ENCODE measurements at regions not wholly inside any gene's neighbourhood (a gene's known extent, or its start where the extent isn't known, plus 50 kb on each side); places are given as distances from the start of the nearest gene placed in this dataset.
"Not testable (repeated sequence)": the region's sequence is repeated elsewhere in the genome, so short reads cannot be mapped to it uniquely, and the experiment has no call there.

DNA sequence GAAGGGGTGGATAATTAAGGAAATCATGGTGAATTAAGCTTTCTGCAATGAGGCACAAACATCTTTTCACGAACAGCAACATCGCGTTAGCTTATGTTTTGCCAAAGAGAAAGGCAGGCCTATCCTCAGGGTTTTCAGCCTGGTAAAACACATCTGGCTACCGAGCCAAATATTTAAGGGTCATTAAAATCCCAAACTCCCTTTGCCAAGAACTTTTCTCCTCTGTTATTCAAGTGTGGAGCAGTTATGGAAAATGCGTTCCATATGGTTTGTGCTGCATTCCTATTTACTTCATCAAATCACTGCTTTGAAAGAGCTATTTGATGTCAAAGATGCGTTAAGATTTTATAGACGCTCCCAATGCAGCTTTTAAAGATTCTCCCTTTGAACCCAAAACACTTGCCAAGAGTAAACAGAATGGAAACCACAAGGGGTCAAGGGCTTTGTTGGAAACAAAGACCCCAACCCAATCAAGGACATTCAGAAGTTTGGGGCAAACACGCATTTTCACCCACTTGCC, 308.3 kb upstream of the CDH5 start:
- no peak for DNase-seq (ENCODE audit: low read depth in 2 of 2)

DNA sequence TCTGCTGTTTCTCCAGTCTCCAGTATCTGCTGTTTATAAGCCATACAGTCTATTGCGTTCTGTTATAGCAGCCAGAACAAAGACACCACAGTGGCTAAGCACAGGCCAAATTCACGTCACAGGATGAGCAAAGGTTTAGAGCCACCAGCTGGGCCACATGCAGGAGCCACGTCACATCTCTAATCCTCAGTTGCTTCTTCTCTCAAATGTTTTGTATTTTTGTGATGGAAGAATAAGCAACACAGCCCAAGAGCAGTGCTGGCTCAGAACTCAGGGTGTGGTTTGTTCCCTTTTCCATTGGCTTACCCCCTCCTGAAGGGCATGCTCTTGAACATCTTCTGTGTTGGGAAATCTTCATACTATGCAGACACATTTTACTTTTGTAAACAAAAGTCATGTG, 309.4 kb upstream of the CDH5 start:
- DNase-seq (ENCODE audit: low read depth in 2 of 2) = no peak

DNA sequence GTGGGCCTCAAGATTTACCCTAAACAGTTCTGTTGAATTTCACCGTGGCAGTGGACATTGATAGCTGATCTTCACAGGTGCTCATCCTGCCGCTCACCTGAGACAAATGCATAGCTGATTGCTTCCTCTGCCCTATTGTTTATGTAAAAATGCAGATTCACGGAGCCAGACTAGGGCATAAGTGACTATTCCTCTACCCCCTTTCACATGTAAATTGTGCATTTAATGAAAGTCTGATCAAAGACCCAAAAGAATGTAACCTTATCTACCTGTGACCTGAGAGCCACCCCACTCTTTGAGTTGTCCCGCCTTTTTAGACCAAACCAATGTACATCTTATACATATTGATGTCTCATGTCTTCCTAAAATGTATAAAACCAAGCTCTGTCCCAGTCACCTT, 312.4 kb upstream of the CDH5 start:
- DNase-seq (ENCODE audit: low read depth in 2 of 2) = no peak

DNA sequence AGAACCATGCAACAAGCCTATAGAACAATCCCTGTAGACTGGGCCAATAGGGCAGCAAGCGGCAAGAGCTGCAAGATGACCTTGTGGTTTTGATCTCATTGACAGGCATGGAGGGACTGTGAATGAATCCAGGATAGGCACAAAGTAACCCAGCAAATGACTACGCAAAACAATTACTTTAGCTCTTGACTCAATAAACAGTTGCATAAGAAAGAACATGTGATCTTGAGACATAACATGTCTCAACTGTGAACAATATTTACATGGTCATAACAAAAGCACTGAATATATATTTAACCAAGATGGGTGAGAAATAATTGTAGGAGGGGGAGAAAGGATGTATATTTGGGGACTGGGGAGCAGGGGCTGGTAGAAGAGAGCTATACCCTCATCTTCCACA, 313.7 kb upstream of the CDH5 start:
- no peak for DNase-seq (ENCODE audit: low read depth in 2 of 2)

DNA sequence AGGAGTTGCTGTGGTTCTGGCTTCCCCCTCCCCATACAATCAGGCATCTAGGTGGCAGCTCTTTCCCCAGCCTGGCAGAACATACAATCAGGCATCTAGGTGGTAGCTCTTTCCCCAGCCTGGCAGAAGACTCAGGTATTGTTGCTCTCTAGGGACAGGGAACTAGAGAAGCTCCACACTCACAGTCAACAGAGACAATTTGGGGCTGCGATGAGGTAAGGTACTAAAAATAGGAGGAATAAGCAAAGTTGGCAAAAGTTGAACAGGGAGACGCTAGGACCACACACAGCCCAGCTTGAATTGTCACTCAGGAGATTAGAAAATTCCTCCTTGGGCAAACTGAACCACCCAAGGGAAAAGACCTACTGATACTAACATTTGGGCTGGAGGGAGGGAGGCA, 315.5 kb upstream of the CDH5 start:
- DNase-seq (ENCODE audit: low read depth in 2 of 2) = no peak

DNA sequence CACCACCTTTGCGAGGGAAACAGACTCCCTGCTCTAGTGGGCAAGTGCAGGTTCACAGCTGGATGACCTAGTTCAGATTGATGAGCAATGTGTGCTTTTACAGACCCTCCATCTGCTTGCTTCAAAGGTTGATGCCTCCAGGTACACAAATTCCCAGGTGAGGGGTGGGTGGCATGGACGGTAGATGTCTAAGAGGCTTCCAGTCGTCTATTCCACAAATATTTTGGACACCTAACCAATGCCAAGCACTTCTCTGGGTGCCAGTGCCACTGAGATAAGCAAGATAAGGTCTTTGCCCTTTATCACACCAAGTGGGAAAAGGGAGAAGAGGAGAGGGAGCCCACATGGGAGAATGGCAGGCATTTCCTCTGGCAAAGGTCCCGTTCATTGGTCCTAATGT, 316.6 kb upstream of the CDH5 start:
- no peak for DNase-seq (ENCODE audit: low read depth in 2 of 2)

DNA sequence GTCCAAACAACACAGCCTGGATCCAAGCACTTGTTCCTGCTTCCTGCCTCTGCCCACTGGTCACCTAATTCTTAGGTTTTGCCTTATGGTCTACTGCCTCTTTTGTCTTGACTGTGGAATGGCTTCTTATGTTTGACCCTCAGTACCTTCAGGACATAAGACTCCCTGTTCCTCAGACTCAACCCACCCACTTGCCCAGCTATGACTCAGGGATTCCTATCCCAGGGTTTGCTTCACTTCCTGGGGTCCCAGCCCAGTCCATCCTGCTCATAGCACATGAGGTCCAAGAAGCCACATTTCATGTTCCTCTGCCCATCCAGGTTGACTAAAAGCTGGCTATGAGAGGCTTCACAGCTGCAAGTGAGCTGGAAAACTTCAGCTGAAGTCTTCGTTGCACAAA, 320.9 kb upstream of the CDH5 start:
- no peak for DNase-seq (ENCODE audit: low read depth in 2 of 2)

DNA sequence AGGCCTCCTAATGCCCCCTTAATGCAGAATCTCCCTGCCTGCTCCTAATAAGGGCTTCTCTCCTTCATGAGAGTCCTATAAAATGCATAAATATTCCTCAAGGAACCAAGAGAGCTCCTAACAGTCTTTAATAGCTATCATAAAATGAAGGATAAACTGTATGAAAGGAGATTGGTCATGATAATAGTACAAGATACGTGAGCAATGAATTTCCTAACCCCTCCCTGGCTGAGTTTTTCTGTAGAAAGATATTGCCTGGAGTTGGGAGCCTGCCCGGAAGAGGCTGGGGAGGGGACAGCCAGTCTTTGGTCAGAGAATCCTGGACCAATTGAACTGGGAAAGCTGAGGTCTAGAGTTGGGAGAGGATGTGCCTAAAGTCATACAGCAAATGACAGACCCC, 321.9 kb upstream of the CDH5 start:
- DNase-seq (ENCODE audit: low read depth in 2 of 2) = no peak

DNA sequence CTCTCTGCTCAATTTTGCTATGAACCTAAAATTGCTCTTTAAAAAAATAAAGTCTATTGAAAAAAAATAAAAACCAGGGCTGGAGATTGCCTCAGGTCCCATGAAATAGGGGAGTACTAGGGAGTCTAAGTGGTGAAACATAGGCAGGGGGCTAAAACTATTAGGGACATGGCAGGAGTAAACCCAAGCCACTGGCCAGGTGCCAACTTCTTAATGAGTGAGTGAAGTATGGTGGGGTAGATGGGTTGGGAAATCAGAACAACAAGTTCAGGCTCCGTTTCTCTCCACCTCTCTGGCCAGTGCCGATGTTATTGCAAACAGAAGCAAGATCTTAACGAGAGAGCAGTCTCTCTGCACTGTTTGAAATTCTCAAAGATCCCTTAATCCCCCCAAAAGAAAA, 322.4 kb upstream of the CDH5 start:
- no peak for DNase-seq (ENCODE audit: low read depth in 2 of 2)

DNA sequence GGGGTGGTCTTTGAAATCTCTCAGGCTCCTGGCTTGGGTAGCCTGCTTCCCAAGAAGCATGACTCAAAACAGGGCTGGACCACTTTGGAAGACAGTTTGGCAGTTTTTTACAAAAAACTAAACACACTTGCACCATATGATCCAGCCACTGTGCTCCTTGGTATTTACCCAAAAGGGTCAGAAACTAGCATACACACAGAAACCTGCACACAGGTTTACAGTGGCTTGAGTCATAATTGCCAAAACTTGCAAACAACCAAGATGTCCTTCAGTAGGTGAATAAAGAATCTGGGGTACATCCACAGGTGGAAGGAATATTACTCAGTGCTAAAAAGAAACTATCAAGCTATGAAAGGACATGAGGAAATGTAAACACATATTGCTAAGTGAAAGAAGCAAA, 323.2 kb upstream of the CDH5 start:
- DNase-seq (ENCODE audit: low read depth in 2 of 2) = no peak

DNA sequence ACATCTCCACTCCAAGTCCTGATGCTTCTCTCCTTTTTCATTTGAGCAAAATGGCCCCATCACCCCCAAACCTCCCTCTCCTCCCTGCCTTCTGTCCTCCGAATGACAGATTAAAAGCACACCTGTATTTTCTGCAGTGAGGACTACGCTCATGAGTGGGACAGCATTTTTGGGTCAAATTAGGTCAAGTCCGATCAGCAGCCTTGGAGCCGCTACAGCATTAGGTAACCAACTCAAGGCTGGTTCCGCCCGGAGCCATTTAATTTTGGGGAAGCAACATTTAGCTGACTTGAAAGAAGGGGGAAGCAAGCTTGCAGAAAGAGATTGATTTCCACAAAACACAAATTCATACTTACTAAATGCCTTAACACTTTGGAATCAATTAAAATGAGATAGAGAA, 324.1 kb upstream of the CDH5 start:
- no peak for DNase-seq (ENCODE audit: low read depth in 2 of 2)

DNA sequence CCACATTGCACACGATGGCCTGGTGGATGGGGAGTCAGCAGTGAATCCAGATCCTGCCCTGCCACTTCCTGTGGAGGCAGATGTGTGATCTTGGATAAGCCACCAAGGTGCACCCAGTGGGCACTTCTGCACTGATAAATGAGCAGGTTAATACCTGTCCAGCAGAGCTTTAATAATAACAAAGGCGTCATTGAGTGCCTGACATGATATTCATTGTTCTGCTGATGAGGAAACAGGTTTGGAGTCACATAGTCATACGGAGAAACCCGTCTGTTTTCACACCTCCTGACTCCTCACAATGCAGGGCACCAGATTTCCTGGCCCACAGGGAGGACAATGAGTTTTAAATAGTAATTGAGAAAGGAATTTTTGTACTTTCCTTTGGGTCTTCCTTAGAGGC, 324.6 kb upstream of the CDH5 start:
- no peak for DNase-seq (ENCODE audit: low read depth in 2 of 2)

DNA sequence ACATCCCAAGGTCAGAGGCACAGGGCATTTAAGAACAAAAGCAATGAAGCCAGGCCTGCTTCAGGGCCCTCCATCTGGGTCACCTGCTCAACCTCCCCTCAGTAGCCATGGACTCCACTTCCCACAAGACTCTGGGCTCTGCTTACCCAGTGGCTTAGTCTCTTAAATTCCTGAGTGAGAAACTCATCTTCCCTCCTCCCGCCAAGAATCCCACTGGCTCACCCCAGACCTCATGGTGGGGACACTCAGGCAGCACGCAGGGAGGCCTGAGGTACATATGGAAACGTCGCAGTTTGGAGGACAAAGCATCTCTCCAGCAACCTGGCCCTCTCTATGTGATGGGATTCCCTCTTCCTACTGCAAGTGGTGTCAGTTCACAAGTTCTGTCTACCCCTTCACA, 326.7 kb upstream of the CDH5 start:
- DNase-seq (ENCODE audit: low read depth in 2 of 2) = no peak

DNA sequence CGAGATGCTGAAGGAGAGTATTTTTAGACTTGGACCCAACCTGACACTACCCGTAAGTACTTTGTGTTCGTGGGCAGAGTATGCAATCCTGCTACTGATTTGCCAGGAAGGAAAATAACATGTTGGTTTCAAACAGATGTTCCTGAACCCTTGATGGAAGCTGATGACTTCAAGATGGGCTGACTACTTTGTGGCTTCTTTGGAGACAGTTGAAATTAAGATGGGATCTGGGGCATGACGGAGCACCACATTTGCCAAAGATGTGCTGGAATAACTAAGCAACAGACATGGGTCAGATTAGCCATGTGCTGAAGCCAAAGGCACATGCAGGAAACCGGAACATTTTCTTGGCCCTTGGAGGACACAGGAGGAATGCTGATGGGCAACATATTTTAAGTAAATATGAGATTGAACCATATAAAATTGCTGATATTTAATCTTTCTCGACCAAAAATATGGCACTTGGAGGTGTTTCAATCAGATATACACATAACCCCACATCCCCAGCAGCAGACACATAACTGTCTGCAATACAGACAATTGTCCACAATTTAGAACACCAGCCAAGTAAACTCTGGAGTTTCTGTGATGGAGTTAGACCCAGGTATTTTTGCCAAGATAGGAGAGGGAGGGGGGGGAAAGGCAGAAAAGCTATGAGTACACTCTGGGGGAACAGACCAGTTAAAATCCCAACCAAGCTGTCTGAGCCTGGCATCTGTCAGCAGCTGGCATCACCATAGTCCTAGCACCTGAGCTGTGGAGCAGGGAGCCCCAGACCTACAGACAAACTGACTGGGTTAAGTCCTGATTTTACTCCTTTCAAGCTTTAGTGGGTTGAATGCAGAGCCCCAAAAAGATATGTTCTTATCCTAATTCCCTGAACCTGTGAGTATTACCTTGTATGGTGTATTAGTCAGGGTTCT, 329.4 kb upstream of the CDH5 start:
- no peak for DNase-seq (ENCODE audit: low read depth in 2 of 2)

DNA sequence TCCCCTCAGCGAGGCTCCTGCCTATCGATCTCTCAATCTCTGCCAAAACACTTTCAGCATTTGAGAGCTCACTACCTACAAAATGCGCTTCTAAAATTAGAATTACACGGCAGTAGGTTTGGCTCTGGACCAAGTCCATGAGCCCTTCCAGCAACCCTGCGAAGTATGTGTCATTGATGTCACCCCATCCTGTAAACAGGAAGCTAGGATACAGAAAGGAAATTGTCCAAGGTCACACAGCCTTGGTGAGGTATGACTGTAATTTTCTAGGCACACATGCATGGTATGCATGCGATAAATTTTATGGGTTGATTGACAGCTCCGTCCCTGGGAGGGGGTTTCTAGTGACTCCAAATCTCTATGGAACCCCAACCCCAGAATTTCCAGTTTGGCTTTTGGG, 330.3 kb upstream of the CDH5 start:
- no peak for DNase-seq (ENCODE audit: low read depth in 2 of 2)

DNA sequence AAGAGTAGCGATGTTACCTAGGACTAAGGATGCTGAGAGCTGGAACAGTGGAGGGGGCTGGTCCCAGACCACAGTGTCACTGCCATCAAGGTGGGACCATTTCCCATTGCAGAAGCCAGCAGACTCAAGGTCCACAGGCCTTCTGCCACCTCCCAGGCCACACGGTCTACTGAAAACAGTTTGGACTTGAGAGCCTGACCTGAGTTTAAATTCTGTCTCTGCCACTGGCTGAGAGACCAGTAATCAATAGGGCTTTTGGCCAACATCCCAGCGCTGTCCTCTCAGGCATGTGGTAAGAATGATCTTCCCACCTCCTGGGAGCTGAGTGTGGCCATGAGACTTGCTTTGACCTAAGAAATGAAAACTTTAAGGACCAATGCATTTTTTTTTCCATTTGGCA, 331.4 kb upstream of the CDH5 start:
- no peak for DNase-seq (ENCODE audit: low read depth in 2 of 2)

DNA sequence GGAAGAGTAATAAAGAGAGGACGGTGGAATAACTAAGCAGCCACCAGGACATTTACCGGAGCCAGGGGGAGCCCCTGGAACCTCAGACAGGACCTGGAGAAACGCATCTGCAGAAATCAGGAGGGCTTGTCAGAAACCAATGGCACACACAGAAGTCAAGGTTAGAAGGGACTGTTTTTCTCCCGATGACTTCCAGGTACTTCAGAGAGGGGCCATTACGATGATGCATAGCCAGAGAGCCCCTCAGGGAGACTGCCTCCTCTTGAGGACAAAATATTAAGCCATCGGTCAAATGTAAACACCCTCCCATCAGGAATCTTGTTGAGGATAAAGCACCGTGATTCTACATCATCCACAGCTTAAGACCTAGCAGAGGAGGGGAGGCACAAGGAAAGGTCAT, 333.6 kb upstream of the CDH5 start:
- no peak for DNase-seq (ENCODE audit: low read depth in 2 of 2)

DNA sequence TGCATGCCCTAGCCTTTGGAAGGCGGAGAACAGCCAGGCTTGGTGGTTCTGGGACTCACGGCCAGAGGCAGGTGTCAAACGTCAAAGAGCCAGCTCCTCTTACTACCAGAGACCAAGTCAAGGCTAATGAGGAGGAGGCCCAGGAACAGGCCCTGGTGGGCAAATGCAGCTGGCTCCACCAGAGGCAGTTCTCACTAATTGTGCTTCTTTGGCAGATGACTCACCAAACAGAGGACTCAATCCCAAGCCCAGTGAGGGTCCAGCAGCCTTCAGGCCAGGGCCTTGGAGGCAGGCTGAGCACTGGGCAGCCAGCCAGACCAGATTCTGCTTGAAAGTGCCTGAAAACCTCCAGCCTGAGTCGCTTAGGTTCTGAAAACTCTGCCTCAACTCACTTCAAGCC, 336.5 kb upstream of the CDH5 start:
- DNase-seq (ENCODE audit: low read depth in 2 of 2) = no peak

DNA sequence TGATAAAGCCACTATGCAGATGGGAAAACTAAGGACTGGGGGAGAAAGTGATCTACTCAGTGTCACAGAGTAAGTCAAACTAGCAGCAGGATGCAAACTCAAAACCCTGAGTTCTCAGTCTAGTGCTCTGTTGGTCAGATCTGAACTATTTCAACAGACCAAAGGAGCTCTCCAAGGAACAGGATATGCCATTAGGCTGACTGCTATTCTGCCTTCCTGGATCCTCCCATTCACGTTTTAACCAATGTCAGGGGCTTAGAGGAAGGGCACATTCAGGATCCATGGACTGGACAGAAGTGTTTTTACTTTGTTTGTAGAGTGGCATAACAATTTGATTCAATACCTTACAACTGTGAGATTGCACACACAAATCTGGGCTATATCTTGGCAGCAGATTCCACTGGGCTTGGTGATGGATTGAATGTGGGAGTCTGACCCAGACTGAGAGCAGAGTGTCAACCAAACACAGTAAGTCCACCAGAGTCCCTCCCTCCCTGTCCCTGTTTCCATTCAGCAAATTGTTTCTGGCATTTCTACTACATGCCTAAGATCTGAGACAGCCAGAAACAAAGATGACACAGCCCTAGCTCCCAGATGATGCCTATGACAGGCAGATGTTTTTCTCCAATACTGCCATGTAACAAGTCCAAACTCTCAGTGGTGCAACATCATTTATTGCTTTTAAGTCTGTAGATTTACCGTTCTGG, 337.8 kb upstream of the CDH5 start:
- no peak for DNase-seq (ENCODE audit: low read depth in 2 of 2)

DNA sequence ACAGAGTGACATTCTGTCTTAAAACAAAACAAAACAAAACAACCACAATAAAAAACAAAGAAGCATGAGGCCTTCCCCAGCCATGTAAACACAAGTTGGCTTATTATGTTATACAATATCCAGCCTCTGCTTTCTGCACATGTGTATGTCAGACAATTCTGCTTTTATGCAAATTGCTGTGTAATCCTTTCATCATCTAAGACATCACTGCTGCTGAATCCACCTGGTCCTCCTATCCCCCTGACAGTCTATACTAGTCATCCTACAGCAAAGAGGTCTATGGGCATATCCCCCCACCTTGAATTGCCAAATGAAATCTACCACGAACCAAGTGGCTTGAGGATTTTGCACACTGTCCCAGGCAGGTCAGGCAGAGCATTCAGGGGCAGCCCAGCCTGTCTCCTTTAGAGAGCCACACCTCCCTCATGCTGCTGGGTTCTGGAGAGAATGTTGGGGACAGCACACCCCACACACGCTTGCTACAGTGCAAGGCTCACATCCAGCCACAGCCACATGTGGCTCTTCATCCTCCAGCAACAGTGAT, 339.6 kb upstream of the CDH5 start:
- DNase-seq (ENCODE audit: low read depth in 2 of 2) = no peak

DNA sequence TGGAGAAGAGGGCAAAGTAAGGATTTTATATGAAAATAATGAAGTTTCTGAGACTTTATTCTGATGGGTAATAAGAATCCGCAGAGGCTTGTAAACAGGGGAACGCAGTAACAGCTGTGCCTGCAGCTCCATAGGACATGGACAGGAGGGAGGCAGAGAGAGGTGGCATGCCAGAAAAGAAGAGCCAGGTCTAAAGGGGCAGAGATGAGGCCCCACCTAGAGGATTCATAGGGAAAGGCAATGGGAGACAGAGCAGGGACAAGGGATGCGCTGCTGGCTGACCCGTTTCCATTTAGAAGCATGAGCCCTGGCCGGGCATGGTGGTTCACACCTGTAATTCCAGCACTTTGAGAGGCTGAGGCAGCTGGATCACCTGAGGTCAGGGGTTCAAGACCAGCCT, 340.3 kb upstream of the CDH5 start:
- no peak for DNase-seq (ENCODE audit: low read depth in 2 of 2)

DNA sequence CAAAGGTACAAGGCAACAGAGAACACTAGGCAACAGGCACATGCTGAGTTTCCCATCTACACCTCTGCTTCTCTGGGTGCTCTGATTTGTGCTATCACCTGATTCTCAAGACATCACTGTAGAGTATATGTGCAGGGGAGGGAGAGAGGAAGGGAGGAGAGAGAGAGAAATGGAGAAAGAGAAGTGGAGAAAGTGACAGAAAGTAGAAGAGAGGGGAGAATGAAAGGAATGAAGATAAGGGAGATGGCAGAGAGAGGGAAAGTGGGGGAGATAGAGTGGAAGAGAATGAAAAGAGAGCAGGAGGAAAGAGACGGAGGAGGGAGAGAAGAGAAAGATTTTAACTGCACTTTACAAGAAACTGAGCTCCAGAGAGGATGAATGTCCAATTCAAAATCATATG, 340.7 kb upstream of the CDH5 start:
- no peak for DNase-seq (ENCODE audit: low read depth in 2 of 2)

DNA sequence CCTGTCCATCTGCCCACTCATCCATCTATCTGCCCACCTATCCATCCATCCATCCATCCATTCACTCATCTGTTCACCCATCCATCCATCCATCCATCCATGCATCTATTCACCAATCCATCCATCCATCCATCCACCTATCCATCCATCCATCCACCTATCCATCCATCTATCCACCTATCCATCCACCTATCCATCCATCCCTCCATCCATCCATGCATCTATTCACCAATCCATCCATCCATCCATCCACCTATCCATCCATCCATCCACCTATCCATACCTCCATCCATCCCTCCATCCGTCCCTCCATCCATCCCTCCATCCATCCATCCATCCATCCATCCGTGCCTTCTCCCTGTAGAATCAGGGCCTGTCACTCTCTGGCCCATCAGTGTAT, 341.9 kb upstream of the CDH5 start:
- DNase-seq (ENCODE audit: low read depth in 2 of 2) = not testable (repeated sequence)

Data from stimulated activated CD8-positive, alpha-beta memory T cell treated with anti-CD3 and anti-CD28 coated beads, Interleukin-15, amount 100 ng/mL, for 48 hours (primary cell).